HG02798 (cell line): ENCODE measurements at regions not wholly inside any gene's neighbourhood (a gene's known extent, or its start where the extent isn't known, plus 50 kb on each side); places are given as distances from the start of the nearest gene placed in this dataset.
"Not testable (repeated sequence)": the region's sequence is repeated elsewhere in the genome, so short reads cannot be mapped to it uniquely, and the experiment has no call there.

Experiments
- ATAC-seq: cut with Tn5 transposase; IDR thresholded peaks from one replicate; pipeline ENCODE4 v1.9.1; 2021; ENCODE audit warnings: mild to moderate bottlenecking; ENCODE audit not compliant: unreplicated experiment, poor library complexity

DNA sequence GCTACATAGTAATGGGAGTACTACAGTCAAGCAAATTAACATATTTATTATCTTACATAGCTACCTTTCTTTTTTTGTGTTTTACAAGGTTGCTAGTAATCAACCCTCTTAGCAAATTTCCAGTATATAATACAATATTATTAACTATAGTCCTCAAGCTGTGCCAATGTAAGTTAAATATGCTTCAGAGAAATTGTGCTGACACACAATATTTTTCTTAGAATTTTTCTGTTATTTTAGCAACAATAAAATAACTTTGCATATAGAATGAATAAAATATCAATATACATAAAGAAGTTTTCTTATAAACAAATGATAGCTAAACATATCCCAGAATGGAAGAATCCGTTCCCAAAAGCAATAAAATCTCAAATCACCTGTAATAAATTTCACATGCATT lies 1605.1 kb downstream of the REEP3 start:
- ATAC-seq = no peak

DNA sequence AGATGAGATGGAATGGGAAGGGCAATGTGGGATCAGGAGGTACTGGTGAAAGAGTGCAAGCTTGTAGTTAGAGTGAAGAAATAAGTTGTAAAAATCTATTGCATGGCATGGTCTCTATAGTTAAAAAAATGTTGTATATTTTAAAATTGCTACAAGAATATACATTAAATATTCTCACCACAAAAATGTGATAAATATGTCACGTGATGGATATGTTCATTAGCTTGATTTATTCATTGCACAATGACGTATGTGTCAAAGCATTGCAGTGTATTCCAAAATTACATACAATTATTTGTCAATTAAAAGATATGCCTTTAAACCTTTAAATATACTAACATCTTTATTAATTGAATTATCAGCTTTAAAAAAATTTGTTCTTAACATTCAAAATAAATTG lies 1607.1 kb downstream of the REEP3 start:
- ATAC-seq = no peak

DNA sequence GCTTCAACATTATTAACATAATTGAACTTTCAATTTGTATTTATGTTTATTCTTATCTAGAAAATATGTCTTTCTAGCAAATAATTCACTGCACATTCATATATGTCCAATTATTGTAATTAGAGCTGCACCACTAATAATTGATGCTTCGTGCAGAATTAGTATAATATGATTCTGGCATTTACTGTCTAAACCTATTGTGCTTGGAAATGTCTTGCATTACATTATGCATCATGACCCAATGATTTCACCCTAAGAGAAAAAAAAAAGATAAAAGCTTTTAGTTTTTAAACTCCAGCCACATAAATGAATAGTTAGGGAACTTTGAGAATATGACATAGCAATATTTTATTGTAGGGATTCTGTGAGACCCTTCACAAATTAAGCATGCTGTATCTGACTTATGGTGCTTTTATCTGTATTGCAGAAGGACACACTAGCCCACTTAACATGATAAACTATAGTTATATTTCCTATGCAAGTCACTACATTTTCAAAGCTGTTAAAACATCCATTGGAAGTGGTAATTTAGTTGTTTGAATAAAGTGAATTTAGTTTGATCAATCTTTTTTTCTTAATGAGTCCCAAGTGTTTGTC lies 1609.1 kb downstream of the REEP3 start:
- ATAC-seq = no peak

DNA sequence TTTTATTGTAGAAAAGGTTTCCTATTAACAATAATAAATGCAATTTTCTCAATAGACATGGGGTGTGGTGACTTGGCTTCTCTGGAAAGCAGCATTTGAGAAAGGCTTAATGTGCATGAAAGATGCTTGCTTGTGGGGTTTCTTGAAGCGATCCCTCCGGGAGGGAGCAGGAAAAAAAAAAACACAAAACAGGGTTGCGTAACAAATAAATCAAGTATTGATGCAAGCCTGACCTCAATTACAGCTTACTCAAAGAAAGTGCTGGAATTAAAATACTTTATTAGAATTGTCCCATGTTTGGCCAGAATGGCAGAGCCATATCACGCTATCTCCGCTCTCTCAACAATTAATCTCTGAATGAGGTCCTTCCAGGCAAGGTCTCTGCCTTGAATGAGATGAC lies 1612.5 kb downstream of the REEP3 start:
- no peak for ATAC-seq

DNA sequence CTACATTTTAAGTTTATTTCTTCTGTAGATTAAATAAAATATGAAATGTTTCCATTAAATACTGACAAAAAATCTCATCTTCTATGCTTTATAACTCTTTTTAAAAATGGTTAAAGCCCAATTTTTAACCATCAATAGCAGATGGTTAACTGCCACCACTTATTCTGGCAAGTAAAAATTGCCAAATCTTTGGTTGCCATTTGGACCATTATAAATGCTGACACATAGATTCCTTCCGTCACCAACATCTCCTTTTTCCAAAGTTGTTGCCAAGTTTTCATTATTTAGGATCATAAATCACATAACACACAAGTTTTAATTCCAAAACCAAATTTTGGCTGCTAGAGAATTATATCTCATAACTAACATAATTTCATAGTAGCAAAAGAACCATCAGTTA lies 1614.3 kb downstream of the REEP3 start:
- no peak for ATAC-seq

DNA sequence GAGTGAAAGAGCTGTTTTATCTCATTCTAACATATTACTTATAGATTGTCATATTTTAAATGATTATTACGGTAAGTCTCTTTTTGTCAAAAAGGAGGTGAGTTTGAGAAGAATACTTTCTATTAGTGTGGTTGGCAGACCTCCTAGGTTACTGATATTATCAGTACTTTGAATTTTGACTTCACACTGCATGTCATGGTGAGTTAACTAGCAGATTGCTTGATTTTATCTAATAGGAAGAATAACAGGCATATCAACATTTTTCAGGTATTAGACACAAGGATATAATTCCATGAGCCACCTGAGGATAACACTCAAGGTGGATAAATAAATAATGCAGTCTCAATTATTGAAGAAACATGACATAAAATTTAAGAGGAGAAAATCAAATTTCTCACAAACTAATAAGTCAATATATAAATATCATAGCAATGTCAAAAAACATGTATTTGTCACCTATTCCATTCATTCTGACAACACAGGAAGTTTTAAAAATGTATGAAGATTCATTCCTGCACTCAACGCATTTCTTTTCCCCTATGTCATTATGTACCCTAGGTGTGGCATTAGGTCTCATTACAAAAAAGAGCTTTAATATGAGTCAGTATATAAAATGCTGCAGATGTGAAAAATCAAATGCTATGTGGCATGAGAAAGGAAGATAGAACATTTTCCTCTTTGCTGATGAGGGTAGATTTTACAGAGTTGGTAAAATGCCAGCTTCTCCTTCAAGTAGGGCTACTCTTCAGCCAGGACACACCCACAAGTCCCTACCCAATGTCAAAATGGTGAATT lies 1621.6 kb downstream of the REEP3 start:
- no peak for ATAC-seq

DNA sequence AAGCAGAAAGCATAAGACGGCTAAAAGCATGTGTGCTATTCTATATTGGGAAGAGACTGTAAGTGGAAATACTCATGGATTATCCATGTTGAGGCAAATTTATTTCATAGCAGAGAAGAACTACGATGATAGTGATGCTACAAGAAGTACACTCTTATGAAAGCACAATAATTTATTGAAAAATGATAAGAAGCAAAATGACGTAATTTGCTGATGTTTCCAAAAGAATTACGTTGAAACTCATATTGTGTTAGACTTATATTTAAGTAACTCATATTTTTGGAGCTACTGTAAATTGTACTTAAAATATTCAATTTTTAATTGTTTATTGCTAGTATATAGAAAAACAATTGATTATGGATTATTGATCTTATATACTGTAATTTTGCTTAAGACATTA lies 1622.5 kb downstream of the REEP3 start:
- no peak for ATAC-seq

DNA sequence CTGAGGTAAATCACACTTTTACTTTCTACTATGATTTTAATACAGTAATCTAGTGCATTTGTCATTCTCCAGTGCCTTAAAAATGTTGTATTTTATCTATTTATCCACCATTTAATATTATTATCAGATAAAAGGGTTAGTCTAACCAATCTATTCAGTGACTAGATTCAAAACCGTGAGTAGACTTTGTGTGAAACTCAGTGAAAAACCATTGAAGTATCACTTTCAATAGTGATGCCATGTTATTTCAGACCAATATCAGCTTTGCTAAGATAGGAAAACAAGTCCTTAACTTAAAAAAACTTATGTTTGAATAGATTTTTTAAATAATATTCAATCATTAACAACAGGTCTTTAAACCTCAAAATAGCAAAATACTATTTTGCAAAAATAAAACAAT lies 1628.7 kb downstream of the REEP3 start:
- ATAC-seq = no peak

DNA sequence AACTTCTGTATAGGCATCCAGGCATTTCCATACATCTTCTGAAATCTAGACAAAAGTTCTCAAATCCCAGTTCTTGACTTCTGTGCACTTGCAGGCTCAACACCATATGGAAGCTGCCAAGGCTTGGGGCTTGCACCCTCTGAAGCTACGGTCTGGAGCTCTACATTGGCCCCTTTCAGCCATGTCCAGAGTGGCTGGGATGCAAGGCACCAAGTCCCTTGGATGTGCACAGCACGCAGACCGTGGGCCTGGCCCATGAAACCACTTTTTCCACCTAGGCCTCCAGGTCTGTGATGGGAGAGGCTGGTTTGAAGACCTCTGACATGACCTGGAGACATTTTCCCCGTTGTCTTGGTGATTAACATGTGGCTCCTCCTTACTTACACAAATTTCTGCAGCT lies 1645.1 kb downstream of the REEP3 start:
- ATAC-seq = no peak

DNA sequence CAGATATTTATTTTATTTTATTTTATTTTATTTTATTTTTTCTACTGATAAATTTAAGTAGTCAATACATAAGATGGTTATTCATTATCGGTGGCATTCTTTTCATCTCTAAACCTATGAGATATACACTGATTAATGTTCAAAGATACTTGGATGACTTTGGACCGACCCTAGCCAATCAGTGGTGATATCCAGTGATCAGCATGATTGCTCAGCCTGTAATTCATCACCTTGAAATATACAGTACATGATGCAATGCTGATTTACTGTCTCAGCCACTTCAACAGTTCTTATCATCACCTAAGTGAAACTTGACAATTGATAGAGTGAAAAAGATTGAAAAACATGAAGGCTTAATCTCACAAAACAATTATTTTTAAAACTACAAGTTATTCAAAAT lies 1651.0 kb downstream of the REEP3 start:
- no peak for ATAC-seq

DNA sequence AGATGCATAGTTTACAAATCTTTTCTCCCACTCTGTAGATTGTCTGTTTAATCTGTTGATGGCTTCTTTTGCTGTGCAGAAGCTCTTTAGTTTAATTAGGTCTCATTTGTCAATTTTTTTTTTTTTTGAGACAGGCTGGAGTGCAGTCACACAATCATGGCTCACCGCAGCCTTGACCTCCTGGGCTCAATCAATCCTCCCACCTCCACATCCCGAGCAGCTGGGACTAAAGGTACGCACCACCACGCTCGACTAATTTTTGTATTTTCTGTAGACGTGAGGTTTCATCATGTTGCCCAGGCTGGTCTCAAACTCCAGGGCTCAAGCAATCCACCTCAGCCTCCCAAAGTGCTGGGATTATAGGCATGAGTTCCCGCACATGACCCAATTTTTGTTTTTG lies 1655.8 kb downstream of the REEP3 start:
- ATAC-seq = no peak

DNA sequence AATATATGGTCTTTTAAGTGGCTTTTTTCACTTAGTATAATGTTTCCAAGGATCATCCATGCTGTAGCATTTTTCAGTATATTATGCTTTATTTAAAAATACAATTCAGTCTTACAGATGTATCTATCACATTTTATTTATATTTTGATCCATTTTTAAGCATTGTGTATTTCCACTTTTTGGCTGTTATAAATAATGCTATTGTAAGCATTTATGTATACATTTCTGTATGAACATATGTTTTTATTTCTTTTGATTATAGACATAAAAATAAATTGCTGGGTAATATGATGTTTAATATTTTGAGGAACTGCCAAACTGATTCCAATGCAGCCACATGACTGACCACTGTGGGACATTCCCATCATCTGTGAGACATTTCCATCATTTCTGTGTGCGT lies 1662.0 kb downstream of the REEP3 start:
- no peak for ATAC-seq

DNA sequence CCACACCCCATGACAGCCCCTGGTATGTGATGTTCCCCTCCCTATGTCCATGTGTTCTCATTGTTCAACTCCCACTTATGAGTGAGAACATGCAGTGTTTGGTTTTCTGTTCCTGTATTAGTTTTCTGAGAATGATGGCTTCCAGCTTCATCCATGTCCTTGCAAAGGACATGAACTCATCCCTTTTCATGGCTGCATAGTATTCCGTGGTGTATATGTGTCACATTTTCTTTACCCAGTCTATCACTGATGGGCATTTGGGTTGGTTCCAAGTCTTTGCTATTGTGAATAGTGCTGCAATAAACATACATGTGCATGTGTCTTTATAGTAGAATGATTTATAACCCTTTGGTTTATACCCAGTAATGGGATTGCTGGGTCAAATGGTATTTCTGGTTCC lies 1665.5 kb downstream of the REEP3 start:
- ATAC-seq = not testable (repeated sequence)

DNA sequence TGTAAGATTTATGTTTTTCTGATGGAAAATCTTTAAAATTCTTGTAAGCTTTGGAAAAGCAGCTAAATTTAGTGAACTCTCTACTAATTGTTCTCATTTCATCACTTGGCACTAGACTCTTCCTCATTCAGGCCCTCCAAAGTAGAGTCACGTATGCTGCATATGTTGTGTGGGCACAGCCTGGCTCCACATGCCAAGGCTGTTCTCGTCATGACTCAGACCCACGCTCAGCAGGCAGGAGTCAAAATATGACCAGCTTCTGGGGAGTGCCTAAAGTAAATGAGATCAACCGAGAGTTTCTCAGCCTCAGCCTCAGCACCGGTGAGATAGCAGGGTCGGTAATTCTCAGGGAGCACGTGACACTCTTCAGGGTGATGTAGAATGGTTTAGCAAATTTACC lies 1672.9 kb downstream of the REEP3 start:
- ATAC-seq = no peak

DNA sequence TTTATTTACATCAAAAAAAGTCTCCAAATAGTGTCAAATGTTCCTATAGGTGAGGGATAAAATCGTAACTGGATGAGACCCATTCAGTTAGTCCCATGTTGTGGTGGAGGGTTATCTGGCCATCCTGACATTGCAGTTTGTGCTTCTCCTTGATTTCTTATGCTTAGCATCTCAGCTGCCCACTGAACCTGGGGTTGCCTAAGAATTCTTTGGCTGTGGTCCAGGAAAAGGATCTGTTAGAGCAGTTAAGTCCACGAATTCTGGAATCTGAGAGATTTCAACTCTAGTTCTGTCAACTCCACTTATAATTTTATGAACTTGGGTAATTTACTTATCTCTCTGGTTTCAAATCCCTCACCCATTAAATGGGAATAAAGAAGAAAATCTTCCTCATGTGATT lies 1673.4 kb downstream of the REEP3 start:
- ATAC-seq = no peak

DNA sequence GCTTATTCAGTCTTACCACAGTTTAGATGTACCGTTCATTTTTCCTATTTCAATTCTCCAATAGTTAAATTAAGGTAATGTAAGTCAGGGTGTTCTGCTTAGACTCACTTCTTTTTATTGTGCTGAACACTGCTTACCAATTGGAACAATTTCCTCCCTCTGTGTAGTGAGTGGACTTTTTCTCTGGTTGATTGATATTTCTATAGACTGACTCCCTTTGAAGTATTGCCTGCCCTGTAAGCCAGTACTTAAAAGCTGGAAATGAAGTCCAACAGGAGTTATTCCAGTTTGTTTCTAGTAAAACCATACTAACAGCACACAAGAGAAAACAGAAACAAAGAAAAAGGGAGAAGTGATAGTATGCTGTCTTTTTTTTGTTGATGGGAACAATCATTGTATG lies 1674.9 kb downstream of the REEP3 start:
- ATAC-seq = no peak

DNA sequence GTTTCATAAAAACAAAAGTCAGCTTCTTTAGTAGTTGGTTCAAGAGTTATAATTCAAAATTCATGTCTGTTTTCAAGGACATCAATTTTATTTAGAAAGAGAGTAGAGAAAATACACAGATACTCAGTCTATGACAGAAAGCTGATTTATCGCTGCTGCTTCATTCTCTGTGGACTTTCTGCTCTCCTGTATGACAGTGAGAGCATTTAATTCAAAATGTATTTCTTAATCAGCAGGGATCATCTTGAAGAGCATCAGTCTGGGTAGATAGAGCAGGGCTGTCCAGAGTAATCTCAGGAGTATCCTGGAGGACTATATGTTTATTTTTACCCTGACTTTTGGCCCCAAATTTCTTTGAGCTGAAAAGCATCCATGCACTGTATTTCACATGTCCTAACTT lies 1676.7 kb downstream of the REEP3 start:
- ATAC-seq = no peak

DNA sequence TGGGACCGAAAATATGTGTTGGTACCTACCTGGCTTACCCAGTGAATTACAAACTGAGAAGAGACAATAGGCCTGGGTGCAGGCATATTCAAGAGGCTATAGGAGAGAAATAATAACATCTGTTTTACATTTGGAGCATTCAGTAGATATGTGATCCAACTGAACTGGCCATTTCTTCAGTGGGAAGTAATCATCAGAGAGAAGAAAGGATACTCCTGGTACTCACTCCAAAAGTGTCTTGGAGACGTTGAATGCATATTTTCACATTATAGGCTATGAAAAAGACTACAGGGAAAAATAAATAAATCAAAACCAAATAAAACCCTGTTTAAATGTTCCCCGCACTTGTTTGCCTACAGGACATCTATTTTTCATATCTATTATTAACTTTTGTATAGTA lies 1680.3 kb downstream of the REEP3 start:
- ATAC-seq = no peak

DNA sequence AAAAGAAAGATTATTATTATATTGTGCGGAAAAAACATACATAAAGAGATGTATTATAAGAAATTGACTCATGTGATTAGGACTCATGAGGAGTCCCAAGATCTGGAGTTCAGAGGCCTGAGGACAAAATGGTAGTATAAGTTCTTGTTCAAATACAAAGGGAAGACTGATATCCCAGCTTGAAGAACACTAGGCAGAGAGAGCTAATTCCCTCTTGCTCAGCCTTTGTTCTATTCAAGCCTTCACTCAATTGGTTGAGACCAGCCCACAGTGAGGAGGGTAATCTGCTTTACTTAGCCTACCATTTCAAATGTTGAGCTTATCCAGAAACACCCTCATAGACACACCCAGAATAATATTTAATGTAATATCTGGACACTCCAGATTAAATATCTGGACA lies 1683.8 kb downstream of the REEP3 start:
- no peak for ATAC-seq

DNA sequence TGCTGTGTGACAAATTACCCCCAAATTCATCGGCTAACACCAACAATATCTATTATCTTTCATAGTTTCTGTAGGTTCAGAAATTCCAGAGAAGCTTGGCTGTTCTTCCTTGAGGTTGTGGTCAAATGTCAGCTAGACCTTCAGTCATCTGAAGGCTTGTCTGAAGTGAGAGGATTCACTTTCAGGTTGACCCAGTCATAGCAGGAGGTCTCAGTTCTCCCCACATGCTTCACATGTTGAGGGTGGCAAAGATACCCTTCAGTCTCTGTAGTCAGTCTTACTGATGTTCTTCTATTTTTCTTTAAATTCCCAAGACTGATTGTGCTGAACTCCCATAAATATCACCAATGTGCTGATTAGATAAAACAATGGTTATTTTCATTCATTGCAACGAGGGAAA lies 1692.0 kb downstream of the REEP3 start:
- ATAC-seq = no peak

DNA sequence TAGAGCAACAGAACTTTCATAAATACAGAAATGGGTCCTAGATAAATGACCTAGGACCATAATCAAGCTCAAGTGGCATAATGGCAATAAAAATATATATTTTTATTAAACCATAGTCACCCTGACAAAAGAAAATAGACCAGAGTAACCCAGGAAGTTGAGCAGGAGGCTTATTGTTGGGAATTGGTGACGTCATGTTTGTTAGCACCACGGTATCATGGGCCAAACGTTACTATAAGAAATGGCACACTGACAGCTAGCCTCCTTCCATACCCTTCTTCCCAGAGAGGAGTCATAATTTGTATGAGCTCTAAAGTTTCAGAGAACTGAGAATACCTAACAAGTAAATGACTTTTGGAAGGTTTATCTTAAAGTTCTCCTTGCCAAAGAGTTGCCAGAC lies 1698.2 kb downstream of the REEP3 start:
- no peak for ATAC-seq

DNA sequence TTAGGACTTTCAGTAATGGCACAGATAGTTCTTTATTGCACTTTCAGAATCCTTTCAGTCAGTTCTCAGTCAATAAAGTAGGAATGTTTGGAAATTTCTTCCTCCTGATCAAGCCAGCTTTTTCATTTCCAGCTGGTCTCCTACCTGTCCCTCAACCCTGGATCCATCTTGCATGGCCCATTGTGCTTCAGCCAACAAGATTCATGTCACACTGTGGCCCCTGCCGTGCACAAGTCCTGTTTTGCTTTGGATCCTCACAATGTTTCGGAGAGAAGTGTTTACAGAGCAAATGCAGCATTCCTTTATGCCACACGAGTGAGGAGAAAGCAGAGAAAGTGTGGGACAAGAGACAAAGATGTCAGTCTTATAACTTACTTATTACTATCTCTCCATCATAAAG lies 1694.7 kb upstream of the LRRTM3 start:
- ATAC-seq = no peak
